ENCODE measurements at regions not wholly inside any gene's neighbourhood (a gene's known extent, or its start where the extent isn't known, plus 50 kb on each side); places are given as distances from the start of the nearest gene placed in this dataset.
"Not testable (repeated sequence)": the region's sequence is repeated elsewhere in the genome, so short reads cannot be mapped to it uniquely, and the experiment has no call there.

- not testable (repeated sequence) for TF ChIP-seq CTCF (IDR thresholded peaks at IDR 0.05); POLR2AphosphoS5 (IDR thresholded peaks at IDR 0.05; ENCODE audit: low read depth, low read length)
Observed at GRCh38 chr21:7626151-7626748, 2895.1 kb upstream of the TPTE start.
